Activated T-cell treated with anti-CD3 and anti-CD28 coated beads, Interleukin-2, amount 50 U/mL, for 1 hour (primary cell): ENCODE measurements at regions not wholly inside any gene's neighbourhood (a gene's known extent, or its start where the extent isn't known, plus 50 kb on each side); places are given as distances from the start of the nearest gene placed in this dataset.
"Not testable (repeated sequence)": the region's sequence is repeated elsewhere in the genome, so short reads cannot be mapped to it uniquely, and the experiment has no call there.

Experiments
- DNase-seq: peaks from one replicate; pipeline ENCODE4 v3.0.0-alpha.2; 2020

DNA sequence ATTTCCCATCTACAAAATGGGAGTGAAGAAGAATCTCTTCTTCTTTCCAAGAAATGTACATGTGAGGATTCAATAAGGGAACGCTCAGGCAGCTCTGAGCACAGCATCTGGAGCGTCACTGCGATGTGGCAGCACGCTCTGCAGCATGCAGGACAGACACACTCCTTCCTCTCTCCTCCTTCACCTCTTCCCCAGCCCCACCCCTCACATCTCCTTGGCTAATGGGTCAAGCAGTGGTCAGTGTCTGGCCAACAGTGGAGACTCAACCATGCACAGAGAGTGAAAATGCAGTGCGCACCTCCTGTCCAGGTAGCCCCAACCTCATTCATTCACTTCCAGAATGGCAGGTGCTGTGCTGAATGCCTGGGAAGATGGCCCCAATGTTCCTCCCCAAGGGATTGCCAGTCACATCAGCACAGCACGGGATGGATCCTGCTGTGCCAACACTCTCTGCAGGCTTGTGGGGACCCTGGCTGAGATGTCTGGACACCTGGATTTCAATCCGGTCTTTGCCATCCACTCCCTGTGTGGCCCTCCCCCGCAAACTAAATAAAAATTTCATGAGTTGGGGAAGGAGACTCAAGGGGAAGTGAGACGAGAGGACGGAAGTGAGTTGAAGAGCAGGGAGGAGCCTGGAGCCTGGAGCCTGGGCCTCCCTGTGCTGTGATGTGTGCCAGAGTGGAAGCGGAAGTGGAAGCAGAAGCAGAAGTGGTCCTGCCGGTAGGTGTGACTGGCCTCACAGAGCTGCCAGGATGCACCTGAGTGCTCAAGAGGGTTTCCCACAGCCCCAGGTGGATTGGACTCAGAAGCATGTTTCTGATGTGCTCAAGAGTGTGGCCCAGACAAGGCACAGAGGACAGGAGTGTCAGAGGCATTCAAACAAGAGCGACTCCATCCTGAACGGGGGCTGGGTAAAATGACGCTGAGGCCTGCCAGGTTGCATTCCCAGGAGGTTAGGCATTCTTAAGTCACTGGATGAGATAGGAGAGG is 163.9 kb downstream of the SMAD6 start:
- no peak for DNase-seq

DNA sequence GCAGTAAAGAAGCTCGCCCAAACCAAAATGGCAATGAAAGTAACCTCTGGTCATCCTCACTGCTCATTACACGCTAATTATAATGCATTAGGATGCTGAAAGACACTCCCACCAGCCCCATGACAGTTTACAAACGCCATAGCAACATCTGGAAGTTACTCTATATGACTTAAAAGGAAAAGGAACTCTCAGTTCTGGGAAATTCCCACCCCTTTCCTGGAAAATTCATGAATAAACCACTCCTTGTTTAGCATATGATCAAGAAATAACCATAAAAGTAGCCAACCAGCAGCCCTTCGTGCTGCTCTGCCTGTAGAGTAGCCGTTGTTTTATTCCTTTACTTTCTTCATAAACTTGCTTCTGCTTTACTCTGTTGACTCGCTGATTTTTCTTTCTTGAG is 164.6 kb downstream of the SMAD6 start:
- no peak for DNase-seq

DNA sequence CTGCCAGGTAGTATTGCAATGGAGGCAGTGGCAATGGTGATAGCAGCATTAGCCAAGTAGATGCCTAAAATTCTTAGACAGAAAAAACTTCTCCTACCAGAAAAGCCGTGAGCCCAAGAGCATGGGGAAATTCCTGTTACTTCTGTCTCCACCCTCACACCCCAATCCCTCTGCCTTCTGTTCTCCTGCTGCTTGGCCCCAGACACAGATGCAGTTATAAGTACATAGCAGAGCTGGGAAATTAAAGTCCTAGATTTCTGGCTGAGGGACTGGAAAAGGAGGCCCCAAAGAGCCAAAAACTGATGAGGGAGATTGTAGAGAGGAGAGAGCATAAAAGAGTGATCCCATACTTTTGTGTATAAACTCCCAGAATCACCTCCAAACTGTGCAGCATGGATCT is 166.9 kb downstream of the SMAD6 start:
- DNase-seq: no peak

DNA sequence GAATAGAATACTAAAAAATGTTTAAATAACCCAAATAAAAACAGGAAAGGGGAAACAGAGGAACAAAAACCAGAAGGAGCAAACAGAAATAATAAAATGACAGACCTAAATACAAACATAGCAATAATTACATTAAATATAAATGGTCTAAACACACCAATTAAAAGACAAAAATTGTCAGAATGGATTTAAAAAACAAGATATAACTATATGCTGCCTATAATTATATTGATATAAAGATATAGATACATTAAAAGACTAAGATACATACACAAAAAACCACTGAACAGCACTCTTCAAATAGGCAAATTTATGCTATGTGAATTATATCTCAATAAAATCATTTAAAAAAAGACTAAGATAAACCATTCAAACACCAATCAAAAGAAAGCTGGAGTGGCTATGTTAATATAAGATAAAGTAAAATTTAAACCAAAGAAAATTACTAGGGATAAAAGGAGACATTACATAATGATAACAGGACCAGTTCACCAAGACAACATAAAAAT is 168.9 kb downstream of the SMAD6 start:
- no peak for DNase-seq

DNA sequence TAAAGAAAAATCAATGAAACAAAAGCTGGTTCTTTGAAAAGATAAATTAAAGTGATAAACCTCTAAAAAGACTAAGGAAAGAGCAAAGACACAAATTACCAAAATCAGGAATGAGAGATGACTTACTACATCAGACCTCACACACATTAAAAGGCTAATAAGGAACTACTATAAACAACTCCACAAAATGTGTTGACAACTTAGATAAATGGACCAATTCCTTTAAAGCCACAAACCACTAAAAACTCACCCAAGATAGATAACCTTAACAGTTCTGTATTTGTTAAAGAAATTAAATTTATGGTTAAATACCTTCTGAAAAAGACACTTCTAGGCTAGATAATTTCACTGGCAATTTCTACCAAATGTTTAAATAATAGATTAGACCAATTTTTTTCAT is 170.4 kb downstream of the SMAD6 start:
- DNase-seq: no peak

DNA sequence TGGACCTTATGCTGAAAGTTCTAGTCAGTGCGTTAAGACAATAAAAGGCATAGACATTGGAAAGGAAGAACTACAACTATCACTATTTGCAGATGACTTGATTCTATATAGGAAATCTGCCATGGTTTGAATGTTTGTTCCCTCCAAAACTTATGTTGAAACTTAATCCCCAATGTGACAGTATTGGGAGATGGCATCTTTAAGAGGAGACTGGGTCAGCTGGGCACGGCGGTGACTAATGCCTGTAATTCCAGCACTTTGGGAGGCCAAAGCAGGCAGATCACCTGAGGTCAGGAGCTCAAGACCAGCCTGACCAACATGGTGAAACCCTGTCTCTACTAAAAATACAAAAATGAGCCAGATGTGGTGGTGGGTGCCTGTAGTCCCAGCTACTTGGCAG is 171.3 kb downstream of the SMAD6 start:
- not testable (repeated sequence) for DNase-seq

DNA sequence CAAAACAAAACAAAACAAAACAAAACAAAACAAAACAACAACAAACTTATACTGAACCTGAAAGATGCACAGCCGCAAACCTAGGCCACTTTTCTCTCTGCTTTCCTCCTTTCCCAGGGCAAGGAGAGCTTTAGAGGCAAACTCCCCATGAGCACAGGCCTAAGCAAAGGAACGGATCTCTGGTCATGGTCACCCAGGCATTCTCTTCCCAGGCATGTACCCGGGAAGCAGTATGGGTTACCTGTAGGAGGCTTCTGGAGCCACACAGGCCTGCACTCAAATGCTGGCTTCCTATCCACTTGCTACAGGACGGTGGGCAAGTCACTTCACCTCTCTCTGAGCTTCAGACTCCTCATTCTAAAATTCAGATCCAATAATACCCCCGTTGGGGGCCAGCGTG is 171.8 kb downstream of the SMAD6 start:
- DNase-seq: no peak

DNA sequence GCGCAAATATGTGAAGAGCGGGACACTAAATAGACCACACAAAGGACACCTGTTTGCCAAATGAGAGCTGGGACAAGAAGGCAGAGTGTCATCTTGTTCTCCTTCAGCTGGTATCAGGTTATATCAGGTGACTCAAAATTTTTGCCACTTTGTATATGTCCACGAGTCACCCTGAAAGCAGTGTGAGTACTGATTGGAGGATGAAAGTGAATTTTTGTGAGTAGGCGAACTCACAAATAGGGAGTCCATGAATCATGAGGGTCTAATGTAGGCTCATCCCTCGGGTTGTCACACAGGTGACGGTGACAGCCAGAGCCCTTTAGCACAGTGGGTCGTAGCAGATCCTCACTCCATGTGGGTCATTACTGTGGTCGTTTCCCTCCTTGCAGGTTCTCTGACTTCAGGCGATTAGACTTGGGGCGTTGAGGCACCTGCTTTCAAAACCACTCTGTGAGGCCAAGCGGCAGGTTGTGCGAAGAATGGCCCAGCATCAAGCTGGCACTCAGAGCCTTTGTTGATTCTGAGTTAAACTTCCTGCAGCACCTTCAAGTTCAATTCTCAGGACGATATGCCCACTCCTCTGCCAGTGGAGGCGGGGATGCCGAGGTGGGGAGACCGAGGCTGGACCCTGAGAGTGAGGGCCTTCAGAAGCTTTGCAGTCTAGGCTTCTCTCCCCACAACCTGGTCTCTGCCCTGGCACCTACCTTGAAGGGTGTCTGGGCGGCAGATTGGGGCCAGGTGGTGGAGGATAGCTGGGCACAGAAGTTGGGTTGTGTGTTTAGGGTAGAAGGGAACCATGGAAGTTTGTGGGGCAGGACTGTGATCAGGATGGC is 173.8 kb downstream of the SMAD6 start:
- DNase-seq: no peak

DNA sequence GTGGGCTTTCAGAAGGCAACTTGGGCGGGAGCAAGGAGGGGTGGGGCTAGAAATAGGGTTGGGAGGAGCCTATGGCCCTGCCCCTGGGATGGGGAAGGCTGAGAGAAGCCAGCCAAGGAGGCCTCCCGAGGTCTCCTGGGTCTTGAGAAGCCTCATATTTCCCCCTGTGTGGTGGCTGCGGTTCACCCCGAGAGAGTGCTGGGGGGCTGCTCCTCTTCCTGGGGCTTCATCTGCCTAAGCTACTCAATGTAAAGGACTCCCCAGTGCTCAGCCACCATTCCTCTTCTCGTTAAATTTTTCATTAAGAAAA is 174.3 kb downstream of the SMAD6 start:
- DNase-seq: no peak

DNA sequence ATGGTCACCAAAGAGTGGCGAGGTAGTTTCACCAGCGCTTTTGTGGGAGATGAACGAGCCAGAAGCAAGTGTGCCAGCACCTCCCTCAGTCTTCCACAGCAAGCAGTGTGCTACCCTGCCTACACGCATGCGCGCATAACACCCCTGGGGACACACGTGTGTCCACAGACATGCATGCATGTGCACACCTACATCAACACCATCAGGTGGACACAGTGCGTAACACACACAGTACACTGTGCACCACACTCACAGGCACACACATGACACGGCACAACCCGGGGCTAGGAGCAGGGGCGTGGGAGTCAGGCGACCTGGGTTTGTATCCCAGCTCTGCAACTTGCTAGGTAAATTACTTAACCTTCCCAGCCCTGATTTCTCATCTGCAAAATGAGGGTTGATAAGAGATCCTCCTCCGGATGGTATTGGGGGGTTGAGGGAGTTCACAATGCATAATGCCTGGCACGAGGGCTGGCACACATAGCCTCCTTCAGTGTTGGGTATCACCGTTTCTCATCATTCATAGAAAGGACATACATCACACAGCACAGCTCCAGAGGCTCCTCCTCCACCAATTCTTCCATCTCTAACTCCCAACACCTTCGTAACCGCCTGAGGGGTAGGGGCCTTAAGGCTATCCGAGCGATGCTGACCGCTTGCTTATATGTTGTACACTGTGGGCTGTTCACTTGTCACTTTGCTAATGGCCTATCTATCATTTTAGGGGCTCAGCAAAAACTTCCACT is 174.9 kb downstream of the SMAD6 start:
- DNase-seq: no peak

DNA sequence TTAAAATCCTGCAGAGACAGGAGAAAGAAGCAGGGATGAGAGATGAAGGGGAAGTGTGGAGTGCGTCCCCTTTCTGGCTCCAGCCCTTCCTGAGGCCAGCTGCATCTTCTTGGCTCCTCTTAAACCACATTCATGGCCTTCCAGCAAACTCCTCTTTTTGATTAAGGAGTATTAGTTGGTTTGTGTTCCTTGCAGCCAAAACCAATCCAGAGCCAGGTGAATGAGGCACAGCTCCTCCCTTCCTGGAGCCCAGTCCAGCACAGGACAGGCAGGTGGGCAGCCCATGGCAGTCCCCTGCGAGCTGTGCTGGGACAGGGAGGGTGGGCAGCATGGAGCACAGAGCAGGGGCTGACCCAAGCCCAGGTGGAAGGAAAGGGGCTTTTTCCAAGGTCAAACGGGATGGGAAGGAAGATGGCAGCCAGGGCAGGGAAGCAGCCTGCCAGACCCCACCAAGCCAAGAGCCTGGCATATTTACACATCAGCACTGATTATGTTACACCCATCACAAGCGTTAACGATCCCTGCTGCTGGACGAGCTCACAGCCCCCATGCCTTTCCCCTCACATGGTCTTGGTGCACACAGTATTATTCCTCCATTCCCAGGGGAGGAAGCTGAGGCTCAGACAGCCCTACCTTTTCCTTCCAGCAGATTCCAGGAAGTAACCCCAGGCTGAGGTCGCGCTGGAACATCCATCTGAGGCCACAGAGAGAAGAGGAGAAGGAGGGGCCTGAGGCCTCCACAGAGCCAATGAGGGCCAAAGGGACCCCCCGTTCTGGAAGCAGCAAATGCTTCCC is 175.6 kb downstream of the SMAD6 start:
- no peak for DNase-seq

DNA sequence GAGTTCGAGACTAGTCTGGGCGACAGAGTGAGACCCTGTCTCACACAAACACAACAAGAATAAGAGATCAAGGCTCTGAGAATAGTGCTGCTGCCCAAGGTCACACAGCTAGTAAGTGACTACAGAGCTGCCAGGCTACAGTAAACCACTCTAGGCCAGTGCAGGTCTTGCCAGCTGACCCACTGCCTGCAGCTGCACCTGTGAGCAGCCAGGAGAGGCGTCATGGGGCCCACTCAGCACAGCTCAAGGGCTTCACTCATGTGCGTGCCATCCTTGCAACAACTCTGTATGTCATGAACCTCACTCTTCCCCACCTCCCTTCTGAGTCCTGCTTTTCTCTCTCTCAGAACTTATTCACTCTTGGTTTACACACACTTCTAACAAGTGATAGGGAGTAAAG is 176.7 kb downstream of the SMAD6 start:
- DNase-seq: no peak

DNA sequence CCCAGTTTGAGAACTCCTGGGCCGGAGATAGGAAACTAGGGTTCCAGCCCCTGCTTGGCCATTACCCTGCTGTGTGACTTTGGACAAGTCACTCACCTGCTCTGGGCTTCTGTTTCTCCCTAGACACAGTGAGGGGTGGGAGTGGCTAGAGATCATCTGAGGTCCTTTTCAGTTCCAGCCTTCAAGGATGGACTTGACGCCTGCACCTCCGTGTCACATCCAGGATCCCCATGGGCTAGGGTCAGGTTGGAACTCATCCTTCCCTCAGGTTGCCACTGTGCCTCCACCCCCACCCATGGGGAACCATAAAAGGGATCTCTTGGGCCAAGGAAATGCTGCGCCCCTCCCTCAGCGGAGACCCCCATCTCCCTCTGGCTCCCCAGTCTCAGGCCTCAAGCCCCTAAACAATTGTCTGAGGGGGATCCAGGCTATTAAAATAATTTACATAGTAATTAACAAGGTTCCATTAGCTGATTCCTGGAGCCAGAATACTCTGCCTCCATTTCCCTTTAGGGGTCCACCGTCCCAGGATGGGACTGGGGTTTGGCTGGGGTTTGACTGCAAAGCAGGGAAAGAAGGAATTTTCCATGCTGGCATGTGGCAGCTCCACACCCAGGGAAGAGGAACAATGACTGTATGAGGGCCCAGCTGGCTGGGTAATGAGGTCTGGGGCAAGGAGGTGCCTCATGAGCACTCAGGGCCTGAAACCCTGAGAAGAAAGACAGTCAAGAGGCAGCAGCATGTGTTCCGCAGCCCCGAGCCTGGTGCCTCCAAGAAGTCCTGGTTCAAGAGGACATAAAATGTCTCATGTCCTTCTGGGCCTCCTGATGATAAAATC is 177.7 kb downstream of the SMAD6 start:
- DNase-seq: no peak

DNA sequence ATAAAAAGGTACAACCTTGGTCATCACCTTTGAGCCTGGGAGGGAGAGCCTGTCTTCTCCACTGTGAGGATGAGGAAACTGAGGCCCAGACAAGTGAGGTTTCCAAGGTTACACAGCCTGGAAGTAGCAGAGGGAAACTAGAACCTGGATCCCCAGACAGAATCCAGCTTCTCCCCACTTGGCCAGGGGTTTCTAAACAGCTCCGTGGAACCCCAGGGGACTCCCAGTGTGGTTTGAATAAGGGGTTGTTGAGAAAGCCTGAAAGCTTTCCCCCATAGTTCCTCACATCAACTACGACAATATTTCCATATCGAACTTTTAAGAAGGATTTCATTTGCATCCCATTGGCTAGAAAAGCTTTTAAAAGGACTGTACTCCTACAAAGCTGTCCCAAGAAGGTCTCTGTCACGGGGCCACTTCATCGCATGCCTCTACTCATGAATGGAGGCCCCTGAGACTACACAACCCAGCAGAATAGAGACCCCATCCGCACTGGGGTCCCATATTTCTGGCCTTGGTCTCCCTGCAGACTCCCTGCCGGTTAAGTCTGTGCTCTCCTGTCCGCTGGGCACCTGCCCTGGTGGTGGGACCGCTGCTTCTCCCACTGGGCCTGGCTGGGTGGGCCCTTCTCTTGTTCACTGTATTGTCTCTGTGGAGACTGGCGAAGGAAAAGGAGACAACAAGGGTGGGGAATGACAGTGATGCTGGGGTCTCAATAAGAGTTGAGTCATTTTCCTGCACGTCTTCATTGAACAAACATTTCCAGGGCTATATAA is 178.5 kb downstream of the SMAD6 start:
- no peak for DNase-seq

DNA sequence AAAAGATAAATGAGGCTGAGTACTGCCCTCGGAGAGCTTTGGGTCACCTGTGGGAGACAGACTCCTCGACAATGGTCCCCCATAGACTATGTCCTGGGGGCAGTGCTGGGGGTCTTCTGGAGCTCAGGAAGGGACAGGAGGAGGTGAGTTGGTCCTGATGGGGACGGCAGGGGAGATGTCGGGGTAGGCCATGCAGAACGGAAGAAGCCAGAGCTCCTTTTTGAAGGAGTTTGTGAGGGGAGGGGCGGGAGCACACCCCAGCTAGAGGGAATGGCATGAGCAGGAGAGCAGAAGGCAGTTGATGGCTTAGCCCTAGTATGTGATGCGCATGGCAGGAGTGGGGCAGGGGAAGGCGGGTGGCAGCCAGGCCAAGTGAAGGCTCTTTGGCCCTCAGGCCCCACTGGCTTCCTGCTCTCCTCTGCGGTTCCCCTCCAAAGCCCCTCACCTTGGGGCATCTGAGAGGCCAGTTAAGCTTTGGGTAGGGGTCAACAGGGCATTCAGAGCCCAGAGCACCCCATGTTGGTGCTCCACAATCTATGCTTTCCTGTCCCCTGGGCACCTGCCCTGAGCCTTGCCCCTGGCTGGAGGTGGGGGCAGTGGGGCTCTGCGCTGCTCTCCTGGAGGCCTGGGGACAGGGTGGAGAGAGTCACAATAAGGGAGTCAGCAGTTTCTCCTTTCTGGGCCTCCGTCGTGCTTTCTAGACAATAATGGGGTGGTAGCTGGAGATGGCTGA is 179.3 kb downstream of the SMAD6 start:
- no peak for DNase-seq

DNA sequence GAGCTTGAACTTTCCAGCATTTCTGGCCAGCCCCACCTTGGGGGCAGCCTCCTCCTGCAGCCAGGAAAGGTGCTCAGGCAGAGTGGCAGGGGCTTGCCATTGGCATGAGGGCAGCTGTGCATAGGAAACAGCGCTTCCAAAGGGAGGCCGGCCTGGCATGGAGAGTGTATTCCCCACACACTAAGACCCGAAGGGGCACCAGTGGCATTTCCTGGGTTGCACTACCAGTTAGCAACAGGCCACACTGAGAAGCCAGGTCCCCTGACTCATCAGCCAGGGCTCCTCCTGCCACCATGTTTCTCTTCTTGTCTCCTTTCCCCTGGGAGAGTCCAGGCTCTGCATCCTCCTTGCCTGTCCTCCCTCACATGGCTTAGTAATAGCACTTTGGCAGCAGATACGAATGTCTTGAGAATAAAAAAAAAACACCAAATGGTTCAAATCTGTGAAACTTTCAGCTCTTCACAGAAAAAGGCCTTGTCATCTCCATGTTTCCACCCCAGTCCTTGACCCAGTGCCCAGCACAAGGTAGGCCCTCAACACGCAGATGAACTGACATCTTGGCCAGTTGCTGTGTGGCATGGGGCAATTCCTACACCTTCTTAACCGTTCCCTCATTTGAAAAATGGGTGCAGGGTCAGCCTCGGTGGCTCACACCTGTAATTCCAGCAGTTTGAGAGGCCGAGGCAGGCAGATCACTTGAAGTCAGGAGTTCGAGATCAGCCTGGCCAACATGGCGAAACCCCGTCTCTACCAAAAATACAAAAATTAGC is 180.4 kb downstream of the SMAD6 start:
- no peak for DNase-seq

DNA sequence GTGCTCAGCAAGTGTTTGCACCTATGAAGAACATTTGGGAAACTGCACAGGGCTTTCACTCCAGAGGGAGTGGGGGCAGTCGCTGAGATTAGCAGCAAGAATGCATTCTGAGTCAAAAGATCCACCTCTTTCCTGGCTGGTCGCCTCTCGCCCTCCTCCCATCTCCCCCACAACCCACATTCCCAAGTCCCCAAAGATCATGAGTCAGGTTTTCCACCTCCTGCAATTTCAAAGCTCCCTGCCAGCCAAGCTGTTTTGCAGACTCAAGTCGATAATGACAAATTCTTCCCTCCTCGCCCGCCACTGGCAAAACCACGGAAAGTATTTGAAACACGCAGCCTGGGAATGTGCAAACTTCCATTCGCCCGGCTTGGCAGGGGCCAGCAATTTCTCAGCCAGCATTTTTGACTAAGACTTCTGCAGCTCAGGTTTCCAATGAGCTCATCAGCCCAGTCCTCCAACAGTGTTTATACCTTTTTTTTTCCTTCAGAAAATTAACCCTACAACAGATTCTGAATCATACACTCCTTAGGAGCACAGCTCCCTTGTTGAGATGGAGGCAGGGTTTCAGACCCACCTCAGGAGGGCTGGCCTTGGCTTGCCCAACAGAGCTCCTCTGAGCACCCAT is 181.4 kb downstream of the SMAD6 start:
- DNase-seq: no peak

DNA sequence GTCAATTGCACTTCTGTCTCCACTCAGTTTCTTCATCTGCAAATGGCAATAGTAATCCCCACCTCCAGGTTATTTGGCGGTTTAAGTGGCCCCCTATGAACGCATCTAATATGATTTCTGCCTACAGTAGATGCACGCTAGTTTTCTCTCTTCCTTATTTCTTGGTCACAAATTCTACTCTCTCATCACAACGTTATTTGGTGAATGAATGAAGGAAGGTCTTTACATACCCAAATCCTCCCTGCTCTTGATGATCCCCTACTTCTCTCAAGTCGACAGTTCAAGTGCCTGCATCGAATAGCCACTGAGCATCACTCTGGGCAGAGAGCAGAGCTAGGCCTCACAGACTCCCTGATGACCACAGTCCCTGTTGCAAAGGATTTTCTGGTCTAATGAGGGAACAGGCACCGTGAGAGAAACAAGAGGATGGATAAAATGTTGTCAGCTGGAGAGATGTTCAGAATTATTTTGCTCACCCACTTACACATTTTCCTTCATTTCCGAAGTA is 181.2 kb upstream of the SMAD3 start:
- no peak for DNase-seq
